BLaER1 (cell line): ENCODE measurements at regions not wholly inside any gene's neighbourhood (a gene's known extent, or its start where the extent isn't known, plus 50 kb on each side); places are given as distances from the start of the nearest gene placed in this dataset.
"Not testable (repeated sequence)": the region's sequence is repeated elsewhere in the genome, so short reads cannot be mapped to it uniquely, and the experiment has no call there.

Experiments
- H3K27ac ChIP-seq: shearing (Covaris generic); formaldehyde crosslinking; 2 replicates; pipeline ENCODE4 v1.8.1; 2022
- H3K27me3 ChIP-seq: shearing (Covaris generic); formaldehyde crosslinking; 2 replicates; pipeline ENCODE4 v1.8.1; 2022
- H3K36me3 ChIP-seq: shearing (Covaris generic); formaldehyde crosslinking; 2 replicates; pipeline ENCODE4 v1.8.1; 2022
- H3K4me1 ChIP-seq: shearing (Covaris generic); formaldehyde crosslinking; 2 replicates; pipeline ENCODE4 v1.8.1; 2022
- H3K4me2 ChIP-seq: shearing (Covaris generic); formaldehyde crosslinking; 2 replicates; pipeline ENCODE4 v1.8.1; 2022
- H3K4me3 ChIP-seq: shearing (Covaris generic); formaldehyde crosslinking; 2 replicates; pipeline ENCODE4 v1.8.1; 2022
- H3K9ac ChIP-seq: shearing (Covaris generic); formaldehyde crosslinking; 2 replicates; pipeline ENCODE4 v1.8.1; 2022
- H3K9me3 ChIP-seq: shearing (Covaris generic); formaldehyde crosslinking; 2 replicates; pipeline ENCODE4 v1.8.1; 2022
- H4K20me1 ChIP-seq: shearing (Covaris generic); formaldehyde crosslinking; 2 replicates; pipeline ENCODE4 v1.8.1; 2022
- Cebpa-rat ChIP-seq: shearing (Covaris generic); IDR thresholded peaks from 2 replicates; pipeline ENCODE4 v1.8.1; 2022

GRCh38 chr16:85237817-85238216 is 125.5 kb upstream of the CIBAR2 start:
- Histone ChIP-seq H3K4me1 (peaks cover 99% of the 10 kb centered on the region), H3K27me3 (no peaks in the 10 kb centered on the region), H3K27ac (peak overlapping the region; percentile 57; the same call in 1 of the 2 replicates), H3K9ac (peak overlapping the region; percentile 21; the same call in 1 of the 2 replicates), H4K20me1 (peaks cover 14% of the 10 kb centered on the region), H3K9me3 (no peaks in the 10 kb centered on the region), H3K36me3 (no peaks in the 10 kb centered on the region), H3K4me3 (no peak overlapping the region), H3K4me2 (peak overlapping the region; percentile 80)
- no peak for TF ChIP-seq Cebpa-rat

GRCh38 chr16:85238233-85238647 is 126.0 kb upstream of the CIBAR2 start:
- H3K4me1 ChIP-seq, result peaks cover 95% of the 10 kb centered on the region
- H4K20me1 ChIP-seq, result 0 out of 2 replicates have a peak, but pooled peaks cover 10% of the 10 kb centered on the region
- no peaks in the 10 kb centered on the region for H3K9me3 ChIP-seq
- peak overlapping the region; percentile 80 for H3K4me2 ChIP-seq
- 0 out of 2 replicates have a peak overlapping the region, but pooled peaks have one; percentile 3 for H3K4me3 ChIP-seq
- TF ChIP-seq Cebpa-rat, result no peak
- no peaks in the 10 kb centered on the region for H3K36me3 ChIP-seq
- H3K9ac ChIP-seq, result peak overlapping the region; percentile 21; the same call in 1 of the 2 replicates
- H3K27me3 ChIP-seq, result no peaks in the 10 kb centered on the region
- peak overlapping the region; percentile 57; the same call in 1 of the 2 replicates for H3K27ac ChIP-seq

GRCh38 chr16:85239239-85239638 is 127.0 kb upstream of the CIBAR2 start:
- Histone ChIP-seq H3K4me2 (peak overlapping the region; percentile 80), H3K9me3 (no peaks in the 10 kb centered on the region), H3K9ac (no peak overlapping the region), H3K27ac (no peak overlapping the region), H3K36me3 (no peaks in the 10 kb centered on the region), H3K27me3 (no peaks in the 10 kb centered on the region), H3K4me1 (peaks cover 85% of the 10 kb centered on the region), H3K4me3 (no peak overlapping the region), H4K20me1 (no peaks in the 10 kb centered on the region)
- TF ChIP-seq Cebpa-rat, result no peak

- TF ChIP-seq Cebpa-rat, result no peak
- Histone ChIP-seq H3K9me3 (no peaks in the 10 kb centered on the region), H3K4me1 (peaks cover 83% of the 10 kb centered on the region)
These were observed 127.6 kb upstream of the CIBAR2 start for GRCh38 chr16:85239871-85240270.

GRCh38 chr16:85240982-85241924 is 129.0 kb upstream of the CIBAR2 start:
- no peaks in the 10 kb centered on the region for H3K27me3 ChIP-seq
- H4K20me1 ChIP-seq, result no peaks in the 10 kb centered on the region
- H3K4me3 ChIP-seq, result no peak overlapping the region
- peak overlapping the region; percentile 68; the same call in 1 of the 2 replicates for H3K27ac ChIP-seq
- no peak for TF ChIP-seq Cebpa-rat
- H3K9me3 ChIP-seq, result no peaks in the 10 kb centered on the region
- peaks cover 83% of the 10 kb centered on the region for H3K4me1 ChIP-seq
- H3K9ac ChIP-seq, result peak overlapping the region; percentile 35; the same call in 1 of the 2 replicates
- H3K4me2 ChIP-seq, result peak overlapping the region; percentile 65
- H3K36me3 ChIP-seq, result no peaks in the 10 kb centered on the region

More at GRCh38 chr16:85239871-85240270, 127.6 kb upstream of the CIBAR2 start:
- H4K20me1 ChIP-seq, result no peaks in the 10 kb centered on the region
- no peaks in the 10 kb centered on the region for H3K36me3 ChIP-seq
- no peak overlapping the region for H3K9ac ChIP-seq
- peak overlapping the region; percentile 65 for H3K4me2 ChIP-seq
- no peak overlapping the region for H3K4me3 ChIP-seq
- peak overlapping the region; percentile 68; the same call in 1 of the 2 replicates for H3K27ac ChIP-seq
- H3K27me3 ChIP-seq, result no peaks in the 10 kb centered on the region

GRCh38 chr16:85242140-85242539 is 129.9 kb upstream of the CIBAR2 start:
- H3K4me2 ChIP-seq, result peak overlapping the region; percentile 65
- no peaks in the 10 kb centered on the region for H3K9me3 ChIP-seq
- no peaks in the 10 kb centered on the region for H3K36me3 ChIP-seq
- H3K27ac ChIP-seq, result peak overlapping the region; percentile 0; the same call in 1 of the 2 replicates
- no peaks in the 10 kb centered on the region for H3K27me3 ChIP-seq
- no peak overlapping the region for H3K9ac ChIP-seq
- TF ChIP-seq Cebpa-rat, result no peak
- H3K4me3 ChIP-seq, result no peak overlapping the region
- no peaks in the 10 kb centered on the region for H4K20me1 ChIP-seq
- peaks cover 83% of the 10 kb centered on the region for H3K4me1 ChIP-seq

- Histone ChIP-seq H3K4me1 (peaks cover 83% of the 10 kb centered on the region), H3K4me3 (no peak overlapping the region), H3K4me2 (no peak overlapping the region), H3K9me3 (no peaks in the 10 kb centered on the region), H3K27ac (no peak overlapping the region), H4K20me1 (no peaks in the 10 kb centered on the region), H3K9ac (no peak overlapping the region), H3K27me3 (no peaks in the 10 kb centered on the region), H3K36me3 (no peaks in the 10 kb centered on the region)
- TF ChIP-seq Cebpa-rat, result no peak
These were observed 131.0 kb upstream of the CIBAR2 start for GRCh38 chr16:85243308-85243707.

DNA sequence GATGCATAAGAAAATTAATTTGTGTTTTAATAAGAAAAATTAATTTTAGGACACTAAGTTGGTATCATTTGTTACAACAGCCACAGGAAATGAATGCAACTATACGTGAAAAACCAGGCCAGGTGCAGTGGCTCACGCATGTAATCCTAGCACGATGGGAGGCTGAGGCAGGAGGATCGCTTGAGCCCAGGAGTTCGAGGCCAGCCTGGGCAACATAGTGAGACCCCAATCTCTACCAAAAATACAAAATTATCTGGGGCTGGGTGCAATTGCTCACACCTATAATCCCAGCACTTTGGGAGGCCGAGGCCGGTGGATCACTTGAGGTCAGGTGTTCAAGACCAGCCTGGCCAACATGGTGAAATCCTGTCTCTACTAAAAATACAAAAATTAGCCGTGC is 132.2 kb upstream of the CIBAR2 start:
- not testable (repeated sequence) for H3K27ac ChIP-seq, H3K4me3 ChIP-seq, H4K20me1 ChIP-seq, H3K36me3 ChIP-seq, H3K4me2 ChIP-seq, H3K9ac ChIP-seq, H3K27me3 ChIP-seq, H3K9me3 ChIP-seq
- H3K4me1 ChIP-seq, result peaks cover 83% of the 10 kb centered on the region

GRCh38 chr16:85245307-85246172 is 133.3 kb upstream of the CIBAR2 start:
- H3K4me3 ChIP-seq, result no peak overlapping the region
- H3K4me1 ChIP-seq, result peaks cover 83% of the 10 kb centered on the region
- no peak for TF ChIP-seq Cebpa-rat
- H3K9ac ChIP-seq, result no peak overlapping the region
- no peaks in the 10 kb centered on the region for H3K36me3 ChIP-seq
- H4K20me1 ChIP-seq, result no peaks in the 10 kb centered on the region
- H3K27ac ChIP-seq, result no peak overlapping the region
- no peaks in the 10 kb centered on the region for H3K27me3 ChIP-seq
- no peaks in the 10 kb centered on the region for H3K9me3 ChIP-seq
- peak overlapping the region; percentile 71 for H3K4me2 ChIP-seq
